ENCODE measurements at regions not wholly inside any gene's neighbourhood (a gene's known extent, or its start where the extent isn't known, plus 50 kb on each side); places are given as distances from the start of the nearest gene placed in this dataset.

DNA sequence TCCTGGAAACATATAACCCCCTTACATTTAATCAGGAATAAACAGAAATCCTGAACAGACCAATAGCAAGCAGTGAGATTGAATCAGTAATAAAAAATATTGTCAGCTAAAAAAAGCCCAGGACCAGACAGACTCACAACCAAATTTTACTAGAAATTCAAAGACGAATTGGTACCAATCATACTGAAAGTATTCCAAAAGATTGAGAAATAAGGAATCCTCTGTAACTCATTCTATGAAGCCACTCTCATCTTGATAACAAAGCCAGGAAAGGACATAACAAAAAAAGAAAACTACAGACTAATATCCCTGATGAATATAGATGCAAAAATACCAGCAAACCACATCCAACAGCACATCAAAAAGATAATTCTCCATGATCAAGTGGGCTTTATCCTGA lies 714.0 kb downstream of the SEMA5A start:
- no peak for TF ChIP-seq EP300 (IDR thresholded peaks at IDR 0.05; ENCODE audit: low read depth)
- TF ChIP-seq, protein P1, sequence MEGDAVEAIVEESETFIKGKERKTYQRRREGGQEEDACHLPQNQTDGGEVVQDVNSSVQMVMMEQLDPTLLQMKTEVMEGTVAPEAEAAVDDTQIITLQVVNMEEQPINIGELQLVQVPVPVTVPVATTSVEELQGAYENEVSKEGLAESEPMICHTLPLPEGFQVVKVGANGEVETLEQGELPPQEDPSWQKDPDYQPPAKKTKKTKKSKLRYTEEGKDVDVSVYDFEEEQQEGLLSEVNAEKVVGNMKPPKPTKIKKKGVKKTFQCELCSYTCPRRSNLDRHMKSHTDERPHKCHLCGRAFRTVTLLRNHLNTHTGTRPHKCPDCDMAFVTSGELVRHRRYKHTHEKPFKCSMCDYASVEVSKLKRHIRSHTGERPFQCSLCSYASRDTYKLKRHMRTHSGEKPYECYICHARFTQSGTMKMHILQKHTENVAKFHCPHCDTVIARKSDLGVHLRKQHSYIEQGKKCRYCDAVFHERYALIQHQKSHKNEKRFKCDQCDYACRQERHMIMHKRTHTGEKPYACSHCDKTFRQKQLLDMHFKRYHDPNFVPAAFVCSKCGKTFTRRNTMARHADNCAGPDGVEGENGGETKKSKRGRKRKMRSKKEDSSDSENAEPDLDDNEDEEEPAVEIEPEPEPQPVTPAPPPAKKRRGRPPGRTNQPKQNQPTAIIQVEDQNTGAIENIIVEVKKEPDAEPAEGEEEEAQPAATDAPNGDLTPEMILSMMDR (IDR thresholded peaks at IDR 0.05), result no peak

All from transverse colon (tissue), 3 donors.